GM19351 (cell line): ENCODE measurements at regions not wholly inside any gene's neighbourhood (a gene's known extent, or its start where the extent isn't known, plus 50 kb on each side); places are given as distances from the start of the nearest gene placed in this dataset.
"Not testable (repeated sequence)": the region's sequence is repeated elsewhere in the genome, so short reads cannot be mapped to it uniquely, and the experiment has no call there.

ENCODE experiments used
- ATAC-seq: cut with Tn5 transposase; IDR thresholded peaks from one replicate; pipeline ENCODE4 v1.9.1; 2021; ENCODE audit warnings: mild to moderate bottlenecking, moderate library complexity; ENCODE audit not compliant: unreplicated experiment

- ATAC-seq, result no peak
These were observed 57.8 kb upstream of the CACNA2D1 start for GRCh38 chr7:82501346-82501745.

DNA sequence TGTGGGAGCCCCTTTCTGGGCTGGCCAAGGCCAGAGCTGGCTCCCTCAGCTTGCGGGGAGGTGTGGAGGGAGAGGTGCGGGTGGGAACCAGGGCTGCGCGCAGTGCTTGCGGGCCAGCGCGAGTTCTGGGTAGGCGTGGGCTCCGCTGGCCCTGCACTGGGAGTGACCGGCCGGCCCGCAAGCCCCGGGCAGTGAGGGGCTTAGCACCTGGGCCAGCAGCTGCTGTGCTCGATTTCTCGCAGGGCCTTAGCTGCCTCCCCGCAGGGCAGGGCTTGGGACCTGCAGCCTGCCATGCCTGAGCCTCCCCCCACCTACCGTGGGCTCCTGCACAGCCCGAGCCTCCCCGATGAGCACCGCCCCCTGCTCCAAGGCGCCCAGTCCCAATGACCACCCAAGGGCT is 56.0 kb upstream of the CACNA2D1 start:
- ATAC-seq, result not testable (repeated sequence)

GRCh38 chr7:82494420-82494819 is 50.8 kb upstream of the CACNA2D1 start:
- no peak for ATAC-seq
